Left ventricle myocardium inferior (tissue), 1 donor: ENCODE measurements at regions not wholly inside any gene's neighbourhood (a gene's known extent, or its start where the extent isn't known, plus 50 kb on each side); places are given as distances from the start of the nearest gene placed in this dataset.

ENCODE experiments used
- DNase-seq: peaks from one replicate; pipeline ENCODE4 v3.0.0-alpha.2; 2020
- H3K27ac ChIP-seq: fragments of 200-600 bp; replicated peaks from 2 replicates; pipeline ENCODE4 v1.8.0; 2021
- H3K27me3 ChIP-seq: fragments of 200-600 bp; 2 replicates; pipeline ENCODE4 v1.8.0; 2021; ENCODE audit warnings: low read depth
- H3K36me3 ChIP-seq: fragments of 200-600 bp; 2 replicates; pipeline ENCODE4 v1.8.0; 2021
- H3K4me1 ChIP-seq: fragments of 200-600 bp; 2 replicates; pipeline ENCODE4 v1.8.0; 2021
- H3K4me3 ChIP-seq: fragments of 200-600 bp; 2 replicates; pipeline ENCODE4 v1.8.0; 2021; ENCODE audit warnings: mild to moderate bottlenecking, moderate library complexity
- H3K9me3 ChIP-seq: fragments of 200-600 bp; replicated peaks from 2 replicates; pipeline ENCODE4 v1.8.0; 2021
- intact Hi-C: fragments of 100-400 bp; cut with micrococcal nuclease; formaldehyde crosslinking; loops from one replicate; pipeline ENCODE4 v1.11.0; 2022
- TF ChIP-seq, protein P1 (sequence below): fragments of 200-600 bp; IDR thresholded peaks from 2 replicates; pipeline ENCODE4 v1.8.0; 2021; ENCODE audit warnings: antibody characterized with exemption, mild to moderate bottlenecking, borderline replicate concordance
- donor health status: DM: no; HTN: yes; CAD: no; lungs with severe emphysema.

DNA sequence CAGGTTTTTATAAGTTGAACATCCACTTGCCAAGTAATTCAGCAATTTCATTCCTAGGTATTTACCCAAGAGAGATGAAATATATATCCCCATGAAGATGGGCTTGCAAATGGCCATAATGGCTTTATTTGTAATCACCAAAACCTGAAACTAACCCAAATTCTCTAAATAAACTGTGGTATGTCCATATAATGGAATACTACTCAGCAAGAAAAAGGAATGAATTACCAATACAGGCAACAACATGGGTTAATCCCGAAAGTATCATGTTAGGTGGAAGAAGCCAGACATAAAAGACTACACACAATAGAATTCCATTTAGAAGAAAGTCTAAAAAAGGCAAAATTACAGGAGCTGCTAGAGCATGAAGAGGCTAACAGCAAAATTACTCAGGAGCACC, 101.4 kb upstream of the PPP2R2D start:
- peaks cover 45% of the 10 kb centered on the region for H3K9me3 ChIP-seq
- no peaks in the 10 kb centered on the region for H3K4me1 ChIP-seq
- H3K27me3 ChIP-seq = peaks cover 23% of the 10 kb centered on the region
- no peak overlapping the region for H3K27ac ChIP-seq
- H3K36me3 ChIP-seq = no peaks in the 10 kb centered on the region
- H3K4me3 ChIP-seq = no peak overlapping the region
- intact Hi-C loops = no loop called here
- TF ChIP-seq, protein P1, sequence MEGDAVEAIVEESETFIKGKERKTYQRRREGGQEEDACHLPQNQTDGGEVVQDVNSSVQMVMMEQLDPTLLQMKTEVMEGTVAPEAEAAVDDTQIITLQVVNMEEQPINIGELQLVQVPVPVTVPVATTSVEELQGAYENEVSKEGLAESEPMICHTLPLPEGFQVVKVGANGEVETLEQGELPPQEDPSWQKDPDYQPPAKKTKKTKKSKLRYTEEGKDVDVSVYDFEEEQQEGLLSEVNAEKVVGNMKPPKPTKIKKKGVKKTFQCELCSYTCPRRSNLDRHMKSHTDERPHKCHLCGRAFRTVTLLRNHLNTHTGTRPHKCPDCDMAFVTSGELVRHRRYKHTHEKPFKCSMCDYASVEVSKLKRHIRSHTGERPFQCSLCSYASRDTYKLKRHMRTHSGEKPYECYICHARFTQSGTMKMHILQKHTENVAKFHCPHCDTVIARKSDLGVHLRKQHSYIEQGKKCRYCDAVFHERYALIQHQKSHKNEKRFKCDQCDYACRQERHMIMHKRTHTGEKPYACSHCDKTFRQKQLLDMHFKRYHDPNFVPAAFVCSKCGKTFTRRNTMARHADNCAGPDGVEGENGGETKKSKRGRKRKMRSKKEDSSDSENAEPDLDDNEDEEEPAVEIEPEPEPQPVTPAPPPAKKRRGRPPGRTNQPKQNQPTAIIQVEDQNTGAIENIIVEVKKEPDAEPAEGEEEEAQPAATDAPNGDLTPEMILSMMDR = no peak
- DNase-seq = no peak

DNA sequence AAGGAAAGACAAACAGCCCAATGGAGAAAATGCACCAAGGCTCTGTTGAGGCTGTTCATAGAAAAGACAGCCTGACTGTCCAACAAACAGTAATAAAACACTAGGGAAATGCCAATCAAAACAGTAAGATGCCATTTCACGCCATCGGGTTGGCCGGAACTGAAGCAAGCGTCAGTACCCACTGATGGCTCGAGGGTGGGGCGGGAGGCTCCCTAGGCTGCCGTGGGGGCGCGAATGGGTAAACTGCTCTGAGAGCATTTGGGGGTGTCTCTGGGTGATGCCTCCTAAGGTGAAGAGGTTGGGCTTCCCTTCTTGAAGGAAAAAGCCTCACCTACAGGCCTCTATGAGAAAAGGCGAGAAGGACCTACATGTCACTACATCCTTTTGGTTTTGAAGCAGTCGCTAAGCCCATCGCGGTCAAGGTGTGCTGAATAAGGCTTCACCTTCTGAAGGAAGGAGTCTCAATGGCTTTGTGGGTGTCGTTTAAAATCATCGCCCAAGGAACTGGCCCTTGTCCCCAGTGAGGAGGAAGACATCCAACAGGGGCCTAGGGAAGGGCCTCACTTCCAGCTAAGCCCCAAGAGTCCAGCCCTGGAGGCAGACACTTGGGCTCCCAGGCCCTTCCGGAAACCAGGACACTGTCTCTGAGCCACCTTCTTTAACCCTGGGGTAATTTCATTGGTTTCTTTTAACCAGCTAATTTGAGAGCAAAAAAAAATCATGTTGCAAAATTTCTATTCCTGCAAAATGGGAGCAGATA, 98.5 kb upstream of the PPP2R2D start:
- no peak overlapping the region for H3K4me3 ChIP-seq
- peaks cover 38% of the 10 kb centered on the region for H3K27me3 ChIP-seq
- TF ChIP-seq, protein P1 = no peak
- H3K36me3 ChIP-seq = no peaks in the 10 kb centered on the region
- H3K4me1 ChIP-seq = no peaks in the 10 kb centered on the region
- peaks cover 32% of the 10 kb centered on the region for H3K9me3 ChIP-seq
- intact Hi-C loops = no loop called here
- no peak overlapping the region for H3K27ac ChIP-seq
- DNase-seq = no peak

DNA sequence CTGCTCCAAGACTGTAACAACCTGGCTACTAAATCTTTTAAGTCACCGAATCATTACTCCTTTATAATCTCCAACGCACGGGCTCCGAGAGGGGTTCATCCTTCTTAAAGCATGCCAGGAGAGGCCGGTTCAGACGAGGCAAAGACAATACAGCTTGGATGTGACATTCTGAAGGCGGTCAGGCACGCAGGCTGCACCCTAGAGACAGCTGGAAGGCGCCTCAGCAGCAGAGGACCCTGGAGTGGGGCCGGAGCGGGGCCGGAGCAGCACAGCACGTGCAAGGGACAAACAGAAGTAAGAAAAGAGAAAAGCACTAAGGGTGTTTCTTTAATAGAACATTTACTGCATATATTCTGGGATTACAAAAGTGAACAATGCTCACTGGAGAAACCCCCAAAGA, 97.8 kb upstream of the PPP2R2D start:
- intact Hi-C loops = no loop called here
- Histone ChIP-seq H3K27me3 (peaks cover 39% of the 10 kb centered on the region), H3K4me3 (no peak overlapping the region), H3K27ac (no peak overlapping the region), H3K36me3 (no peaks in the 10 kb centered on the region), H3K4me1 (no peaks in the 10 kb centered on the region), H3K9me3 (peaks cover 26% of the 10 kb centered on the region)
- DNase-seq = no peak
- TF ChIP-seq, protein P1 = no peak

DNA sequence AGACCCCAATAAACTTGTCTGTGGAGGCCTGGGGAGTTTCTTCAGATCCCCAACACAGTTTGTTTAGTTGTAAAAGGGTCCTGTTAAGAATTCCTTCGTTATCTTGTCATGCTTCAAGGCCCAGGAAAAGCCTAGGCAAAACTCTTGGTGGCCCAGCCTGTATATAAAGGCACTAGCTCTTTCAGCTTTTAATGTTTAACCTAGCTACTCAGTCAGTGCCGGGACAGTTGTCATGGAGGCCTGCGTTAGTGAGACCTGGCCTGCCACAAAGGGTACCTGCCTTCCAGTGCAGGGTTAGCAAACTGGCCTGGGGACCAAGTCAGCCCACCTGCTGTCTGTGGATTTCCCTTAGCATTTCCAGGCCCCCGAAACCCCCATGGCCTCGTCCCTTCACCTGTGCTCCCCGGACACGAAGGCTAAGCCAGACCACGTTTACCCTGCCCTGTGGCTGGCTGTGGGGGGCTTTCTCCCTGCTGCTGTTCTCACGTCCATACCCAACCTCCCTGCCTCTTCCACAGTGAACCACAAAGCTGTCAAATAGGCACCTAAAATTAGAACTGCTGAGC, 96.9 kb upstream of the PPP2R2D start:
- H3K9me3 ChIP-seq = peaks cover 16% of the 10 kb centered on the region
- H3K27ac ChIP-seq = no peak overlapping the region
- TF ChIP-seq, protein P1 = no peak
- H3K4me1 ChIP-seq = no peaks in the 10 kb centered on the region
- no peaks in the 10 kb centered on the region for H3K36me3 ChIP-seq
- no peak for DNase-seq
- H3K4me3 ChIP-seq = no peak overlapping the region
- intact Hi-C loops = no loop called here
- peaks cover 46% of the 10 kb centered on the region for H3K27me3 ChIP-seq

DNA sequence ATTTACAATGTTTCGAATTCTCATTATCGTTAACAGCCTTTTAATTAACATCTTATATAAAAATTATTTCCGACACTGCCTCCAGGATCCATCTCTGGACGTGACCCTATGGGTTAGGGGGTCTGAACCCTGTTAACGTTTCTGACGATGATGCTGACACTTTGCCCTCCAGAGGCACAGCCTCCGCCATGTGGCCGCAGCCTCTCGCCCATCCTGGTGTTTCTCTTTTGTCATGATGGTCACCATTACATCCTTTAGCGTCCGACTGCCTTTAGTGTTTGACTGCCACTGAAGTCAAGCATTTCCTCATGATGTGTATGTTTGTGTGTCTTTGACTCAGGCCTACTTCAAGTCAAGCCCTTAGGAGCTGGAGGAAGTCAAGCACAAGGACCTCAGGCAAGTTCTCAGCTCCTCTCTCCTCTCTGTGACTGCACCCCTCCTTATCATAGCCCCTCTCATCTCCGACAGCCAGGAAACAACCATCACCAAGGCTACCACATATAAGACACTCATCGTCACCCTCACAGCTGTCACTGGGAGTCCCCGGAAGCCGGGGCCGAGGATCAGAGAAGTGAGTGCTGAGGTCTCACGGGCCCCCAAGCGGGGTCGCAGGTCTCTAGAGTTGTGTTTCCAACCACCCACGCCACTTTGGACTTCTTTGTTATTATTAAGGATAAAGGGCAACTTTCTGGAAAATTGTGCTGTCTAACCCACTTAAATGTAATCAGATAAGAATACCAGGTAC, 96.1 kb upstream of the PPP2R2D start:
- intact Hi-C loops = no loop called here
- H3K36me3 ChIP-seq = no peaks in the 10 kb centered on the region
- peaks cover 8% of the 10 kb centered on the region for H3K9me3 ChIP-seq
- no peak for DNase-seq
- TF ChIP-seq, protein P1 = no peak
- peaks cover 50% of the 10 kb centered on the region for H3K27me3 ChIP-seq
- no peak overlapping the region for H3K4me3 ChIP-seq
- no peaks in the 10 kb centered on the region for H3K4me1 ChIP-seq
- H3K27ac ChIP-seq = no peak overlapping the region
